ENCODE measurements at regions not wholly inside any gene's neighbourhood (a gene's known extent, or its start where the extent isn't known, plus 50 kb on each side); places are given as distances from the start of the nearest gene placed in this dataset.

DNA sequence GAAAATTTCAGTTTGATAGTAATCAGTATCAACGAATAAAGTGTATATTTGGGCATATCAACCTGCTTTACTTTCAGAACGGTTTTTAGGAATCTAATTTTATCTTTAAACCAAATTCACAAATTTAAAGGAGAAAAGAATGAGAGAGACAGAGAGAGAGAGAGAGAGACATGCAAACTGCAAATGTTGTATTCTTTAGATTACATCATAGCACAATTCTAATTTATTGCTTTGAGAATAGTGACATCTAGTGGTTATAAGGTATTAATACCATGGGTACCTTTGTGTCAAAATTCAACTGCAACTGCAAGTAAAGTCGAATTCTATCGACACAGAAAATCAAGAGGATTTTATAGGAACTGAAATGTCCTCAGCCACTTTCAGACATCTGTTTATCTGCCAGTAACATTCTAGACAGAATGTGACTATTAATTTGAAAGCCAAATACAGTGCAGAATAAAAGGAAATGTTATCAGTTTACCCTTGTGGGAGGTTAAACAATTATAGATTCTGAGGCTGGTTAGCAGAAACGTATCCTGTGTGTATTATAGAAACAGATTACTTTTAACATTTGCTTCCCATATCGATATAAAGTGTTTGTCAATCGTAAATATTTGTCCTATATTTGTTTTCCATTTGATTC is 529.8 kb upstream of the VRK2 start:
- DNase-seq (ENCODE audit: low read depth, low spot score): peak; percentile 52
- peak; percentile 43 for TF ChIP-seq CTCF (IDR thresholded peaks at IDR 0.05; ENCODE audit: low read depth, low read length)
- no peak overlapping the region for H3K4me3 ChIP-seq (ENCODE audit: low read depth, low read length)
- in situ Hi-C loops (cut with HindIII; ENCODE audit: low sequenced_read_pairs): no loop called here

GRCh38 chr2:57523304-57523703 is 523.3 kb upstream of the VRK2 start:
- no peak overlapping the region for H3K4me3 ChIP-seq (ENCODE audit: low read depth, low read length)
- no peak for DNase-seq (ENCODE audit: low read depth, low spot score)
- no peak for TF ChIP-seq CTCF (IDR thresholded peaks at IDR 0.05; ENCODE audit: low read depth, low read length)
- in situ Hi-C loops (cut with HindIII; ENCODE audit: low sequenced_read_pairs): no loop called here

GRCh38 chr2:57527685-57528084 is 518.9 kb upstream of the VRK2 start:
- DNase-seq (ENCODE audit: low read depth, low spot score): no peak
- TF ChIP-seq CTCF (IDR thresholded peaks at IDR 0.05; ENCODE audit: low read depth, low read length): no peak
- in situ Hi-C loops (cut with HindIII; ENCODE audit: low sequenced_read_pairs): no loop called here
- no peak overlapping the region for H3K4me3 ChIP-seq (ENCODE audit: low read depth, low read length)

DNA sequence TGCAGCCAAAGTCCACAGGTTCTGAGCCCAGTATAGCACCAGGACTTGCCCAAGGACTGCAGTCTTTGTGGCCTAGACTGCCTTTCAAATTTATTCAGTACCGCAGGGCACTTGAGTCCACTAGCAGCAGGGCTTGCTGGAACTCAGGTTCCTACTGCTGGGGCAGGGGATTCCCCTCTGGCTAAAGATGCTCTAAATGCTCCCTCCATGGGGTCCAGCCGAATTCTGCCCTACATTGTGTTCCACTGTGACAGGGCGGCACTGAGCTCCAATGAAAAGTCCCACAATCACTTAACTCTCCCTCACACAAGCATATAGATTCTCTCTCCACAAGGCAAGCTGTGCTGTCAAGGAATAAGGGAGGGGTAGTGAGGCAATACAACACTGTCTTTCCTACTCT is 518.1 kb upstream of the VRK2 start:
- no peak for TF ChIP-seq CTCF (IDR thresholded peaks at IDR 0.05; ENCODE audit: low read depth, low read length)
- in situ Hi-C loops (cut with HindIII; ENCODE audit: low sequenced_read_pairs): no loop called here
- no peak overlapping the region for H3K4me3 ChIP-seq (ENCODE audit: low read depth, low read length)
- DNase-seq (ENCODE audit: low read depth, low spot score): no peak

DNA sequence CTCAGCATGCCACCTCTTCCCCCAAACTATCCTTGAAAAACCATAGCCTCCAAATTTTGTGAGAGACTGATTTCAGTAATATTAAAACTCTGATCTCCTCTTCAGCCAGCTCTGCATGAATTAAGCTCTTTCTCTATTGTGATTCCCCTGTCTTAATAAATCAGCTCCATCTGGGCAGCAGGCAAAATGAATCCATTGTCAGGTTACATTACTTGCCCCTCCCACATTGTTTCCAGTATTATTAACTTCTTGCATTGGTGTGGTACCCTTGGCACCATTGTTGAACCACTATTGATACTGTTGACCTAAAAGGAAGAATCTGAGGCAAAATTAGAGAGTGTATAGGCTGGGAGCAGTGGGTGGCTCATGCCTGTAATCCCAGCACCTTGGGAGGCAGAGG is 512.2 kb upstream of the VRK2 start:
- no peak overlapping the region for H3K4me3 ChIP-seq (ENCODE audit: low read depth, low read length)
- in situ Hi-C loops (cut with HindIII; ENCODE audit: low sequenced_read_pairs): no loop called here
- no peak for DNase-seq (ENCODE audit: low read depth, low spot score)
- TF ChIP-seq CTCF (IDR thresholded peaks at IDR 0.05; ENCODE audit: low read depth, low read length): no peak

DNA sequence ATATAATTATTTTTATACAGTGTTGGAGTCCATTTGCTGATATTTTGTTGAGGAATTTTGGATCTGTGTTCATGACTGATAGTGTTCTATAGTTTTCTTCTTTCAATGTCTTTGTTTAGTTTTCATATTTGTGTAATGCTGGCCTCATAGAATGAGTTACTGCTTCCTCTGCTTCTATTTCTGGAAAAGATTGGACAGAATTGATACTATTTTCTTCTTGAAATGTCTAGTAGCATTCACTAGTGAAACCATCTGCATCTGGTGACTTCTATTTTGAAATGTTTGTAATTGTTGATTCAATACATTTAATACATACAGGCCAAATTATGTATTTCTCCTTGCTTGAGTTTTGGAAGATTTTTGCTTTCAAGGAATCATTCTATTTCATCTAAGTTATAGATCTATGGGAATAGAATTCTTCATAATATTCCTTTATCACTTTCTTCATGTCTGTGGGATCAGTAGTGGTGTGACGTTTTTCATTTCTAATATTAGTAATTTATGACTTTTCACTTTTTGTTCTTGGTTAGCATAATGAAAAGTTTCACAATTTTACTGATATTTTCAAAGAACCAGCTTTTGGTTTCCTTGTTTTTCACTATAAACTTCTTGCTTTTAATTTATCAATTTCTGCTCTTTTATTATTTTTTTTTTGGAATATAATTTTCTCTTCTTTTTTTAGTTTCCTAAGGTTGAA is 509.9 kb upstream of the VRK2 start:
- H3K4me3 ChIP-seq (ENCODE audit: low read depth, low read length): no peak overlapping the region
- TF ChIP-seq CTCF (IDR thresholded peaks at IDR 0.05; ENCODE audit: low read depth, low read length): no peak
- in situ Hi-C loops (cut with HindIII; ENCODE audit: low sequenced_read_pairs): no loop called here
- DNase-seq (ENCODE audit: low read depth, low spot score): no peak

Data from astrocyte of the spinal cord (primary cell).